AG04449 (cell line): ENCODE measurements at regions not wholly inside any gene's neighbourhood (a gene's known extent, or its start where the extent isn't known, plus 50 kb on each side); places are given as distances from the start of the nearest gene placed in this dataset.
"Not testable (repeated sequence)": the region's sequence is repeated elsewhere in the genome, so short reads cannot be mapped to it uniquely, and the experiment has no call there.

Experiments
- CTCF ChIA-PET: fragments of 350-600 bp; formaldehyde crosslinking; extraction: SDS; loops from one replicate; lab custom pipeline; 2021; ENCODE audit warnings: antibody characterized with exemption; lab: Yijun Ruan, JAX
- POLR2A ChIA-PET: fragments of 400-600, 350-600 bp; formaldehyde crosslinking; extraction: SDS; loops from one replicate; lab custom pipeline; 2020; ENCODE audit warnings: antibody characterized with exemption, inconsistent platforms; lab: Yijun Ruan, JAX
- DNase-seq: peaks from one replicate; pipeline ENCODE4 v3.0.0-alpha.2; 2010; ENCODE audit warnings: low read depth, low spot score
- H3K4me3 ChIP-seq: 2 replicates; pipeline ENCODE4 v1.5.1; 2011; ENCODE audit warnings: low read depth, mild to moderate bottlenecking, control low read depth, low read length
- TF ChIP-seq, protein P1 (sequence below): IDR thresholded peaks from one replicate; pipeline ENCODE4 v1.5.1; 2011; ENCODE audit warnings: mild to moderate bottlenecking, moderate library complexity, low read length, control low read depth, inconsistent platforms; ENCODE audit not compliant: insufficient read depth; ENCODE audit errors: missing control alignments

DNA sequence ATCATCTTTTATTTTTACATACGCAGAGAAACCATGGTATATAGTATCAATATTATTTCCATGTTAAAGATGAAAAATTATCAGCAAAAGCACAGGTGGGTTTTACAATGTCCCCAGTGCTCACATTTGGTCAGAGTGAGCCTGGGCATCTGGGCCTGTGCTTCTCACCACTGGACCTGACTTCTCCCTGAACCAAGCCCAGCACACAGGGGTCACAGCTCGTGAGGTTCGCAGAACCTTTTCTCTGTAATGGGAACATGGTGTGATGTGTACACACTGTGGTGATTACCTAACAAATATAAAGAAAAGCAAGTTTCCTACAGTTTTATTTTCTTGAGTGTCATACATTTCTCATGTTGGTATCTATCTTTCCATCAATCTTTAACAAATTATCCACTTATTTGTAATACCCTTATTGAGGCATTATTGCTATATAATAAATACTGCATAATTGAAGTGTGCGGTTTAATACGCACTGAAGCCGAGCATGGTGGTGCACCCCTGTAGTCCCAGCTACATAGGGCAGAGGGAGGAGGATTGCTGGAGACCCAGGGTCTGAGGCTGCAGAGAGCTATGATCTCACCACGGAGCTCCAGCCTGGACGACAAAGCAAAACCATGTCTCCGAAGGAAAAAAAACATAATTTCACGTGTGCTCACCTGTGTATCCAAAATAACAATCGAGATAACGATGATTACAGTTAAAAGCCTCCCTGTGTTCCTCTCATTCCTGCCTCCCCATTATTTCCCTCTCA, 743.2 kb downstream of the TMEM121 start:
- CTCF ChIA-PET: no interaction called here
- TF ChIP-seq, protein P1, sequence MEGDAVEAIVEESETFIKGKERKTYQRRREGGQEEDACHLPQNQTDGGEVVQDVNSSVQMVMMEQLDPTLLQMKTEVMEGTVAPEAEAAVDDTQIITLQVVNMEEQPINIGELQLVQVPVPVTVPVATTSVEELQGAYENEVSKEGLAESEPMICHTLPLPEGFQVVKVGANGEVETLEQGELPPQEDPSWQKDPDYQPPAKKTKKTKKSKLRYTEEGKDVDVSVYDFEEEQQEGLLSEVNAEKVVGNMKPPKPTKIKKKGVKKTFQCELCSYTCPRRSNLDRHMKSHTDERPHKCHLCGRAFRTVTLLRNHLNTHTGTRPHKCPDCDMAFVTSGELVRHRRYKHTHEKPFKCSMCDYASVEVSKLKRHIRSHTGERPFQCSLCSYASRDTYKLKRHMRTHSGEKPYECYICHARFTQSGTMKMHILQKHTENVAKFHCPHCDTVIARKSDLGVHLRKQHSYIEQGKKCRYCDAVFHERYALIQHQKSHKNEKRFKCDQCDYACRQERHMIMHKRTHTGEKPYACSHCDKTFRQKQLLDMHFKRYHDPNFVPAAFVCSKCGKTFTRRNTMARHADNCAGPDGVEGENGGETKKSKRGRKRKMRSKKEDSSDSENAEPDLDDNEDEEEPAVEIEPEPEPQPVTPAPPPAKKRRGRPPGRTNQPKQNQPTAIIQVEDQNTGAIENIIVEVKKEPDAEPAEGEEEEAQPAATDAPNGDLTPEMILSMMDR: no peak
- H3K4me3 ChIP-seq: no peak overlapping the region
- DNase-seq: no peak
- POLR2A ChIA-PET: no interaction called here

DNA sequence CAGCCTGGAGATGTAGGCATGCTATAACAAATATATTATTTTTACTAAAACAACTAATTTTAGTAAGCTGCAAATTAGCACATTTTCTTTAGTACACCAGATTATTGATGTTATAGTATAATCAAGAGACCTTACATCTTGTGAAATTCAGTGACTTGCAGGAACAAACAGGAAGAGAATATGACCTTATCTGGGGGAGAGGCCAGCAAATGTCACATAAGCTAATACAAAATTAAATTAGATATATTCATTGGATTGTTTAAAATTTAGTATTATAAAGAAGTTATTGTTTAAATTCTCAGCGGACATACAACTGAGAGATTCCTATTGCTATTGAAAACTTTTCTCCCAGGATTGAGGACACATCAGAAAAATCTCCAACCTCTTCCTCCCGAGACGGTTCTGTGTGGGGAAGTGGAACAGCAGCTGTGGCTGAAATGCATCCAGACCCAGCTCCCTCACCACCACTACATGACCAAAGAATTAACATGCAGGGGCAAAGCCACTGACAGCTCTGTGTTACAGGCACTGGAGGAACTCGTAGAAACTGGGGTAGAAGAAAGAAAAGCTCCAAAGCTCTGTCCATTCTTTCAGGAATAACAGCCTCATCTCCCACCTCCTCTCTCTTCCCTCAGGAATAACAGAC, 744.2 kb downstream of the TMEM121 start:
- DNase-seq, CTCF ChIA-PET, POLR2A ChIA-PET, H3K4me3 ChIP-seq: not testable (repeated sequence)

DNA sequence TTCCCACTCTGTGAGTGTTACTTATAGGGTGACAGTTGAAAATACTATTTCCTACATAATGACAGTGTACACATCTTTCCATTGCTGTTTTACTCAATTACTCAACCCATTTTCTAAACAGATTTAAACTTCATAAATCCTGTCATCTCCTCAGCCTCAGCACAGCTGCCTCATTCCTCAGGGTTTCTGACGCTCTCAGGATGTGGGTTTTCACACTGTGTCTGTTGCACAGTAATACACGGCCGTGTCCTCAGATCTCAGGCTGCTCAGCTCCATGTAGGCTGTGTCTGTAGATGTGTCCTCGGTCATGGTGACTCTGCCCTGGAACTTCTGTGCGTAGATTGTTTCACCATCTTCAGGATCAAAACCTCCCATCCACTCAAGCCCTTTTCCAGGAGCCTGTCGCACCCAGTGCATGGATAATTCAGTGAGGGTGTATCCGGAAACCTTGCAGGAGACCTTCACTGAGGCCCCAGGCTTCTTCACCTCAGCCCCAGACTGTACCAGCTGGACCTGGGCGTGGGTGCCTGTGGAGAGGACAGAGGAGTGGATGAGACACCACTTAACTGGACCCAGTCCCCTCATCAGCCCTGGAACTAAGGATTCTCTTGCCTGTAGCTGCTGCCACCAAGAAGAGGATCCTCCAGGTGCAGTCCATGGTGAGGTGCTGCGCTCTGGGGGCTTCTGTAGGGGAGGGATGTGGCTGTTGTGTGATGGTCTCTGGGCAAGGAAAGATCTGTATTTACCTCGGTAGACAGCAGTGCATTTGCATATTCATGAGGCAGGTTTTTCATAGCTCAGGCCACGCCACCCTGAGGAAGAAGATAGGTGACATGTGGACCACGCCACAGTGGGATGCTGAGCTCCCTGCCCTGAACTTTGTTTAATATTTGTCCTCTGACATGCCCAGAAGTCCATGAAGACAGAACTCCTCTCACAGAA, 750.2 kb downstream of the TMEM121 start:
- no peak for DNase-seq
- POLR2A ChIA-PET: no interaction called here
- TF ChIP-seq, protein P1: no peak
- CTCF ChIA-PET: no interaction called here
- H3K4me3 ChIP-seq: no peak overlapping the region

DNA sequence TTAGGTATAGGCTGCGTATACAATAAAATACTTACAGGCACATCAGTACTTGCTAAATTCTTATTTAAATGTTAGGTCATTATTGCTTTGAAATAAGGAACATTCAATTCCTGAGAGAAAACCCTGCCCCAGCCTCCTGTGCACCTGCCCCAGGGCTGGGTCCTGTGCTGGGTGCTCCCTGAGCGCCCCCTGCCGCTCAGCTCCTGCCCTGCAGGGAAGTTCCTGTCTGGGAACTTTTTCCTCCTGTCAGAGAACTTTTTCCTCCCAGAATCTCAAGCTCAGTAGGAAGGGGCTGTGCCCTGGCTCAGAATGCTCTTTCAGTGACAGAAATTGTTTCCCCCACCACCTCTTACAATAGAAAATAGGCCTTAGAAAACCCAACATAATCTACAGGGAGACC, 751.1 kb downstream of the TMEM121 start:
- H3K4me3 ChIP-seq: no peak overlapping the region
- no peak for DNase-seq
- ChIA-PET CTCF (no interaction called here), POLR2A (no interaction called here)
- TF ChIP-seq, protein P1: no peak

DNA sequence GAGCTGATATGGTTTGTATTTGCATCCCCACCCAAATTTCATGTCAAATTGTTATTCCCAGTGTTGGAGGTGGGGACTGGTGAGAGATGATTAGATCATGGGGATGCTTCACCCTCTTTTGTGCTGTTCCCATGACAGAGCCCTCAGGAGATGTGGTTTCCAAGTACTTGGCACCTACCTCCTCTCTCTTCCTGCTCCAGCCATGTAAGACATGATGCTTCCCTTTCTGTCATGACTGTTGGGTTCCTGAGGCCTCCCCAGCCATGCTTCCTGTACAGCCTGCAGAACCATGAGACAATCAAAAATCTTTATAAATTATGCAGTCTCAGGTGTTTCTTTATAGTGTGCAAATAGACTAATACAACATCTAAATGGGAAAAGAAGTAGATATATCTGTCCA, 754.5 kb downstream of the TMEM121 start:
- ChIA-PET CTCF (no interaction called here), POLR2A (no interaction called here)
- H3K4me3 ChIP-seq: no peak overlapping the region
- no peak for DNase-seq
- TF ChIP-seq, protein P1: no peak

DNA sequence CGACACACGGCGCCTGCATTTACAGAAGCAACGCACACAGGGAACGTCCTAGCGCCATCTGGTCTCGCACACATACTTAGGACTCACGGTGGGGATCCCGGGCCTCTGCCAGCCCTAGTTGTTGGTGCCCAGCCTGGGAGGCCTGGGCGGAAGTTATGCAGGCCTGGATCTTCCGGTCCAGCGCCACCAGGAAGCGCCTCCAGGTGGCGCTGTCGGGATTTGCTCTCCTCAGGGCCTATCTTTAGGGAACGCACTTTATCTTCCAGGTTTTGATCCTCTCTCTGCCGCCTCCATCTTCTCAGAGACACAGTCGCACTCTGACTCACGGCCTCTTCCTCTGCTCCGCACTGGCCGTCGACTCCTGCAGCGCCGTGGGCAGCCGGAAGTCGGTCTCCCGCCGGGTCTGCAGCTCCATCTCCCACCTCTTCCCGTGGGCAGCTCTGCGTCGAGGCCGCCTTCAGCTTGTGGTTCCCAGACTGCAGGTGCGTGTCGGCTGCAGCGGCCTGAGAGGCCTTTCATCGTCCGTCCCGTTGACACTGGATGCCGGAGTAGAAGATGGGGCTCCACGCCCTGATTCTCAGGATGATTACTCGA, 760.4 kb downstream of the TMEM121 start:
- no peak for DNase-seq
- TF ChIP-seq, protein P1: no peak
- ChIA-PET POLR2A (no interaction called here), CTCF (no interaction called here)
- H3K4me3 ChIP-seq: no peak overlapping the region
